Esophagus muscularis mucosa (tissue), 4 donors: ENCODE measurements at regions not wholly inside any gene's neighbourhood (a gene's known extent, or its start where the extent isn't known, plus 50 kb on each side); places are given as distances from the start of the nearest gene placed in this dataset.

ENCODE experiments used
- DNase-seq: peaks from one replicate; pipeline ENCODE4 v3.0.0-alpha.2; 2017; ENCODE audit errors: extremely low spot score
- H3K27ac ChIP-seq, 4 donors: fragments of 200-600 bp; sonication (generic); replicated peaks in 1 of 4; 1 replicate in 3 of 4; 2 replicates in 1 of 4; pipeline ENCODE4 v1.5.1; 2016 to 2019; ENCODE audit warnings: mild to moderate bottlenecking in 1 of 4
- H3K27me3 ChIP-seq, 4 donors: fragments of 200-600 bp; sonication (generic); one replicate each; pipeline versions ENCODE4 v1.5.1 to v1.6.0; 2016 to 2019
- H3K36me3 ChIP-seq, 4 donors: fragments of 200-600 bp; sonication (generic); one replicate each; pipeline ENCODE4 v1.5.1; 2016 to 2019
- H3K4me1 ChIP-seq, 4 donors: fragments of 200-600 bp; sonication (generic); one replicate each; pipeline ENCODE4 v1.5.1; 2016 to 2019
- H3K4me3 ChIP-seq, 4 donors: fragments of 200-600 bp; sonication (generic); 1 replicate in 2 of 4; 2 replicates in 2 of 4; pipeline ENCODE4 v1.5.1; 2016 to 2019; ENCODE audit warnings: mild to moderate bottlenecking in 4 of 4, moderate library complexity in 1 of 4
- H3K9me3 ChIP-seq, 4 donors: fragments of 200-600 bp; sonication (generic); 1 replicate in 3 of 4; 2 replicates in 1 of 4; pipeline ENCODE4 v1.5.1; 2016 to 2019
- EP300 ChIP-seq: sonication (generic); formaldehyde crosslinking; IDR thresholded peaks from one replicate; pipeline ENCODE4 v1.6.1; 2017; ENCODE audit warnings: antibody characterized with exemption
- POLR2A ChIP-seq: fragments of 450-650 bp; IDR thresholded peaks from one replicate; pipeline ENCODE4 v1.6.1; 2017; ENCODE audit warnings: antibody characterized with exemption, moderate library complexity, mild to moderate bottlenecking, low read depth
- POLR2AphosphoS5 ChIP-seq, 2 donors: sonication (generic); formaldehyde crosslinking; IDR thresholded peaks; one replicate each; pipeline ENCODE4 v1.6.1; 2017; ENCODE audit warnings: antibody characterized with exemption in 2 of 2
- WGBS: methylation state at CpG from one replicate; pipeline ENCODE4 v1.1.5; 2018; 5-methylcytosine and 5-hydroxymethylcytosine counted together
- intact Hi-C: fragments of 100-400 bp; cut with DNase I; formaldehyde crosslinking; loops from one replicate; pipeline ENCODE4 v1.15.1; 2023
- TF ChIP-seq, protein P1 (sequence below), 3 experiments: fragments of 200-600 bp in 2 of 3; fragments of 450-650 bp in 1 of 3; sonication (generic) in 2 of 3; IDR thresholded peaks; one replicate each; pipeline ENCODE4 v1.5.1; 2017 to 2019; ENCODE audit warnings: antibody characterized with exemption in 3 of 3, mild to moderate bottlenecking in 2 of 3, moderate library complexity in 1 of 3

DNA sequence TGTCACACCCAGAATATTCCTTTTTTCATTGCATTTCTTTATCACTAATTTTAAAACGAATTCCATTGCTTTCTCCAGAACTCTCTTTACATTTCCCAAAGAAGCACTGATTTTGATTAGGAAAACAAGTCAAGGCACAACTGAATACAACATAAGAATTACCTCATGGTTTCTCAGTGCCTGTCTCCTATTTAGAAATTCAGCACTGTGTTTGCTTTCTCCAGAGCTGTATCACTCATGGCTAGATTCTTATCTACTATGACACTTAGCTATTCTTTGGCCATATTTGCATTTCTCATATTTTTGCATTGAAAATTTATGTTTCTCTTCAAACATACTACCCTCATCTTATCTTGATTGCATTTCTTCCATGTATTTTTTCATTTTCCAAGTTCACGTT is 1402.0 kb downstream of the MRPL39 start:
- WGBS = 68% methylated on average over 2 of the region's 2 CpGs
- Histone ChIP-seq H3K9me3 (no peaks in the 10 kb centered on the region), H3K27me3 (no peaks in the 10 kb centered on the region), H3K4me3 (no peak overlapping the region), H3K4me1 (no peaks in the 10 kb centered on the region), H3K27ac (no peak overlapping the region), H3K36me3 (no peaks in the 10 kb centered on the region)
- no peak for TF ChIP-seq POLR2AphosphoS5 (IDR thresholded peaks at IDR 0.05)
- TF ChIP-seq, protein P1, sequence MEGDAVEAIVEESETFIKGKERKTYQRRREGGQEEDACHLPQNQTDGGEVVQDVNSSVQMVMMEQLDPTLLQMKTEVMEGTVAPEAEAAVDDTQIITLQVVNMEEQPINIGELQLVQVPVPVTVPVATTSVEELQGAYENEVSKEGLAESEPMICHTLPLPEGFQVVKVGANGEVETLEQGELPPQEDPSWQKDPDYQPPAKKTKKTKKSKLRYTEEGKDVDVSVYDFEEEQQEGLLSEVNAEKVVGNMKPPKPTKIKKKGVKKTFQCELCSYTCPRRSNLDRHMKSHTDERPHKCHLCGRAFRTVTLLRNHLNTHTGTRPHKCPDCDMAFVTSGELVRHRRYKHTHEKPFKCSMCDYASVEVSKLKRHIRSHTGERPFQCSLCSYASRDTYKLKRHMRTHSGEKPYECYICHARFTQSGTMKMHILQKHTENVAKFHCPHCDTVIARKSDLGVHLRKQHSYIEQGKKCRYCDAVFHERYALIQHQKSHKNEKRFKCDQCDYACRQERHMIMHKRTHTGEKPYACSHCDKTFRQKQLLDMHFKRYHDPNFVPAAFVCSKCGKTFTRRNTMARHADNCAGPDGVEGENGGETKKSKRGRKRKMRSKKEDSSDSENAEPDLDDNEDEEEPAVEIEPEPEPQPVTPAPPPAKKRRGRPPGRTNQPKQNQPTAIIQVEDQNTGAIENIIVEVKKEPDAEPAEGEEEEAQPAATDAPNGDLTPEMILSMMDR (IDR thresholded peaks at IDR 0.05) = no peak
- TF ChIP-seq POLR2A = no peak
- TF ChIP-seq EP300 = no peak
- no peak for DNase-seq
- intact Hi-C loops = no loop called here

DNA sequence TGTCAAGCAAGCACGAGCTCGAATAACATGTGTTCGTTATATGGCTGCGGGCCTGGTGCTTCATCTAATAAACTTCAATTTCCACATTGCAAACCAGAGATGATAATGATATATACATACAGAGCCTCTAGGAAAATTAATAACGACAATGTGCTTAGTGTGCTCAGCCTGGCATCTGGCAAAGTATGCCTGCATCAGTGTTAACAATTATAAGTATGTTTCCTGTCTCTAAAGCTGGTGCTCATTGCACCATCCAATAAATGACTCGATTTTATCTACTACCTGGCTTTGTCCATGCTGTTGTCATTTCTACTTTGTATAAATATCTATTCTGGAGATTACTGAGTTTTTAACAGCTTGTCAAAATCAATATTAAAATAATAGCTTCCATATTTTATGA is 1402.6 kb downstream of the MRPL39 start:
- 77% methylated on average over 6 of the region's 6 CpGs for WGBS

DNA sequence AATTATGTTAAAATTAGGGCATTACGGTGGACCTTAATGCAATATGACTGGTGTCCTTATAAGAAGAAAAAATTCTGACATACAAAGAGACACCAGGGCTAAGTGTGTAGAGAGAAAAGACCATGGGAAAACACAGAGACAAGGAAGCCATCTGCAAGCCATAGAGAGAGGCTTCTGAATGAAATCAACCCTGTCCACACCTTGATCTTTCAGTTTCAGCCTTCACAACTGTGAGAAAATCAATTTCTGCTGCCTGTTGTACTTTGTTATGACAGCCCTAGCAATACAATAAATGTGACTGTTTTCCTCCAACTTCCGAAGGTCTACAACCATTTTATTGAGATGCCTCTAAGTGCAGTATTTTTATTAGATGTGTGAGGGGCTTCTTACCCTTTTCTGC is 1407.2 kb downstream of the MRPL39 start:
- TF ChIP-seq, protein P1 (IDR thresholded peaks at IDR 0.05) = no peak
- TF ChIP-seq POLR2AphosphoS5 (IDR thresholded peaks at IDR 0.05) = no peak
- TF ChIP-seq EP300 = no peak
- no peak for TF ChIP-seq POLR2A
- intact Hi-C loops = no loop called here
- no peaks in the 10 kb centered on the region for H3K4me1 ChIP-seq
- WGBS = 90% methylated on average over 2 of the region's 2 CpGs
- H3K27ac ChIP-seq = no peak overlapping the region
- DNase-seq = no peak
- H3K27me3 ChIP-seq = no peaks in the 10 kb centered on the region
- H3K36me3 ChIP-seq = no peaks in the 10 kb centered on the region
- H3K4me3 ChIP-seq = no peak overlapping the region
- no peaks in the 10 kb centered on the region for H3K9me3 ChIP-seq

More for the DNA sequence above, 1402.6 kb downstream of the MRPL39 start:
- Histone ChIP-seq H3K4me1 (no peaks in the 10 kb centered on the region), H3K9me3 (no peaks in the 10 kb centered on the region), H3K27me3 (no peaks in the 10 kb centered on the region), H3K36me3 (no peaks in the 10 kb centered on the region), H3K27ac (no peak overlapping the region), H3K4me3 (no peak overlapping the region)
- TF ChIP-seq EP300 (no peak), POLR2A (no peak), POLR2AphosphoS5 (IDR thresholded peaks at IDR 0.05) (no peak)
- TF ChIP-seq, protein P1 (IDR thresholded peaks at IDR 0.05) = no peak
- intact Hi-C loops = no loop called here
- no peak for DNase-seq

DNA sequence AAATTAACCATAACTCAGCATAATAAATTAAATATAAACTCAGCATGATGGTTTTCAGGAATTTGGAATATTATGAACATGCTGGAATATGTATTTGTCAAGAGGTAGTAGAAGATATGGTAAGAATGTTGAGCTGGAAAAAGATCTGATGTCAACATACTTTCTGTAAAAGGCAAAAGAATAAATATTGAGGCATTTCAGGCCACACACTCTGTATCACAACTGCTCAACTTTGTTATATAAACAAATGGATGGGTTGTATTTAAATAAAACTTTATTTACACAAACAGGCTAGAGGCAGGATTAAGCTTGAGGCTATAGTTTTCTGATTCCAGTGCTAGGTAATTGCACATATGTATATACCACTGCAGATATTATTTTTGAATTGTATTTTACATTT is 1409.4 kb downstream of the MRPL39 start:
- DNase-seq = no peak
- no peak overlapping the region for H3K27ac ChIP-seq
- no peaks in the 10 kb centered on the region for H3K9me3 ChIP-seq
- no peak for TF ChIP-seq EP300
- H3K4me3 ChIP-seq = no peak overlapping the region
- no peaks in the 10 kb centered on the region for H3K4me1 ChIP-seq
- H3K36me3 ChIP-seq = no peaks in the 10 kb centered on the region
- intact Hi-C loops = no loop called here
- no peaks in the 10 kb centered on the region for H3K27me3 ChIP-seq

DNA sequence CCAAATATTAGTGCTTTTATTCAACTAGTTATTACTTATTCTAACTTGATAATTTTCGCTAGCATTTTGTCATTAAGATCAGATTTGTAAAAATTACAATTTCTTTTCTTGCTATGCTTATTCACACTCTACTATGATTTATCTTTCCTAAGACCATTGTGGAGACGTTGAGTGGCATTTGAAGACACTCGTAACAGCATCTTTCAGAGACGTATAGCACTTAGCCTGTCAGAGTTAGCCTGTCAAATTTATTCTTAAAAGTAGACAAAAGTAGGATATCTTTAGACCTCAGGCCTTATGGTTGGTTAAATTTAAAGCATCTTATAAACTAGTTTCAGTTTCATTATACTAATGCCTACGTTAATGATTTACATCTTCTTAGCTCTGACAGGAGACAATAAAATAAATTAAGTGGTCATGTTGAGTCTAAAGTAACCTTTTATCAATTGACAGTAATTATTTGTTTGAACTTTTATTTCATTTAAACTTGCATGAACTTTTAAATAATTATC is 1410.1 kb downstream of the MRPL39 start:
- no peak overlapping the region for H3K27ac ChIP-seq
- no peaks in the 10 kb centered on the region for H3K4me1 ChIP-seq
- H3K36me3 ChIP-seq = no peaks in the 10 kb centered on the region
- H3K9me3 ChIP-seq = no peaks in the 10 kb centered on the region
- no peak for DNase-seq
- no peaks in the 10 kb centered on the region for H3K27me3 ChIP-seq
- H3K4me3 ChIP-seq = no peak overlapping the region
- intact Hi-C loops = no loop called here
- WGBS = 69% methylated on average over 5 of the region's 5 CpGs
- TF ChIP-seq, protein P1 (IDR thresholded peaks at IDR 0.05) = no peak
- TF ChIP-seq POLR2A (no peak), POLR2AphosphoS5 (IDR thresholded peaks at IDR 0.05) (no peak), EP300 (no peak)
